ENCODE measurements at regions not wholly inside any gene's neighbourhood (a gene's known extent, or its start where the extent isn't known, plus 50 kb on each side); places are given as distances from the start of the nearest gene placed in this dataset.

DNA sequence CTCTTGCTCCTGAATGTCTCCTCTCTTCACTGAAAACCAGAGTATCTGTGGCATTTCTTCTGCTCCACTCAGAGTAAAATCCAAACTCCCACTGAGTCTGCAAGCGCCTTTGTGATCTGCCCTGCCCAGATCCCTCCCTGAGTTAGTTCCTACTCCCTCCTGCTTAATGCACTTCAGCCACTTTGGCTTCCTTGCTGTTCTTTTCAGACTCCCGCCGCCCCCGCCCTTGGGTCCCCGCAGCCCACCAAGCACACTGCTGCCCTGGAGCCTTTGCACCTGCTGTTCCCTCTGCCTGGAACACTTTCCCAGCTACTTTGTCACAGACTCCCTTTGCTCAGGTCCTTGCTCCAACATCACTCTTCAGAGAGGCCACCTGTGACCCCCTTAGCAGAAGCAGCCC, 127.2 kb upstream of the SLC25A48 start:
- Histone ChIP-seq H3K4me3 (ENCODE audit: insufficient read length, low read depth) (no peak overlapping the region), H3K36me3 (ENCODE audit: insufficient read depth, insufficient read length, low read length) (no peaks in the 10 kb centered on the region), H3K9me3 (ENCODE audit: insufficient read depth, low read length) (no peaks in the 10 kb centered on the region), H3K9ac (ENCODE audit: insufficient read length, low read depth) (no peak overlapping the region), H3K27me3 (ENCODE audit: insufficient read depth, insufficient read length) (no peaks in the 10 kb centered on the region), H3K4me1 (ENCODE audit: insufficient read depth, insufficient read length) (peaks cover 7% of the 10 kb centered on the region)
- TF ChIP-seq ZNF274 (IDR thresholded peaks at IDR 0.05; ENCODE audit: low read depth, low read length) (no peak), YY1 (IDR thresholded peaks at IDR 0.05; ENCODE audit: insufficient read depth, insufficient read length) (no peak), SUZ12 (IDR thresholded peaks at IDR 0.05; ENCODE audit: extremely low read depth, insufficient read depth, insufficient read length) (no peak)
- no peak for DNase-seq (ENCODE audit: low read depth, low spot score)

- Histone ChIP-seq H3K27me3 (ENCODE audit: insufficient read depth, insufficient read length) (no peaks in the 10 kb centered on the region), H3K9ac (ENCODE audit: insufficient read length, low read depth) (no peak overlapping the region), H3K4me1 (ENCODE audit: insufficient read depth, insufficient read length) (peaks cover 7% of the 10 kb centered on the region), H3K4me3 (ENCODE audit: insufficient read length, low read depth) (no peak overlapping the region), H3K36me3 (ENCODE audit: insufficient read depth, insufficient read length, low read length) (no peaks in the 10 kb centered on the region), H3K9me3 (ENCODE audit: insufficient read depth, low read length) (no peaks in the 10 kb centered on the region)
- no peak for DNase-seq (ENCODE audit: low read depth, low spot score)
- no peak for TF ChIP-seq YY1 (IDR thresholded peaks at IDR 0.05; ENCODE audit: insufficient read depth, insufficient read length)
- TF ChIP-seq SUZ12 (IDR thresholded peaks at IDR 0.05; ENCODE audit: extremely low read depth, insufficient read depth, insufficient read length): no peak
- TF ChIP-seq ZNF274 (IDR thresholded peaks at IDR 0.05; ENCODE audit: low read depth, low read length): no peak
Observed at GRCh38 chr5:135706893-135707292, 127.6 kb upstream of the SLC25A48 start.

DNA sequence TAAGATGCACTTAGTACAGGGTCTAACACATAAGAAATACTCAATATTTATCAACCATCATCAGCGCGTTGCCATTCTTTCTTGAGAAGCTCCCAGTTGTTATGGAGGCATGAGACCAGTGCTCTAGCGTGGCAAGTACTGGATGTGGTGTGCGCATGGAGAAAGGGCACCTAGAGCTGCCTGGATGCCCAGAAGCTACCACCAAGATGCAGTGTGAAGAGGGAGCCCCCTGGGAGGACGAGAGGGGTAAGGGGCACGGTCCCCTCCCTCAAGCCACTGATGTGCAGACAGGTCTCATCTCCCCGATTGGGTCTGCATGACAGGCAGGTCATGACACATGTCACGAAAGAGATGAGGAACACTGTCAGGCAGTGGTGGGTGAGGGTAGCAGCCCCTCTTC, 127.7 kb upstream of the CXCL14 start:
- no peaks in the 10 kb centered on the region for H3K27me3 ChIP-seq (ENCODE audit: insufficient read depth, insufficient read length)
- DNase-seq (ENCODE audit: low read depth, low spot score): no peak
- no peak for TF ChIP-seq YY1 (IDR thresholded peaks at IDR 0.05; ENCODE audit: insufficient read depth, insufficient read length)
- H3K4me3 ChIP-seq (ENCODE audit: insufficient read length, low read depth): no peak overlapping the region
- peaks cover 7% of the 10 kb centered on the region for H3K4me1 ChIP-seq (ENCODE audit: insufficient read depth, insufficient read length)
- H3K9me3 ChIP-seq (ENCODE audit: insufficient read depth, low read length): no peaks in the 10 kb centered on the region
- no peak overlapping the region for H3K9ac ChIP-seq (ENCODE audit: insufficient read length, low read depth)
- no peaks in the 10 kb centered on the region for H3K36me3 ChIP-seq (ENCODE audit: insufficient read depth, insufficient read length, low read length)

DNA sequence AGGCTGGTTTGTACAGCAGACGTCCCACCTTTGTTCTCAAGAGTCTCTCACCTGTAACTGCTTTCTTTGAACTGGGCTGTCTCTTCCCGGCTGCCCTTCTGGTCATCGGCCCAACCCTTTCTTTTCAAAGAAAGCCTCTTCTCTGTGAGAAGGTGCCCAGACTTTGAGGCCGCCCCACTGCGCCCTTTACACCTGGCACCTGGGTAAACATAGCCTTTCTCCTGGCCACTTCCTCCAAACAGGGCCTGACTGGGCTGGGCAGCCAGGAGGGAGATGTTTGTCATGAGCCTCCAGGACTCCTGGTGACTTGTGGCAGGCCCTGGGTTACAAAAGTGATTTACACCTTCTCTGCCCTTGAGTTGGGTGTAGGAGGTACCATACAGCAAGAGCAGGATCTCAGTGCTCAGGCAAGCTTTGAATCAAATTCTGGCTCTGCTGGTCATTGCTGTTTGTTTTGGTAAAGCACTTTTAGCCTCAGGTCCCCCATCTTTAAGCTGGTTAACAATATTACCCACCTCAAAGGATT, 127.2 kb upstream of the CXCL14 start:
- TF ChIP-seq ZNF274 (IDR thresholded peaks at IDR 0.05; ENCODE audit: low read depth, low read length): no peak
- TF ChIP-seq YY1 (IDR thresholded peaks at IDR 0.05; ENCODE audit: insufficient read depth, insufficient read length): no peak
- TF ChIP-seq SUZ12 (IDR thresholded peaks at IDR 0.05; ENCODE audit: extremely low read depth, insufficient read depth, insufficient read length): no peak
- H3K9me3 ChIP-seq (ENCODE audit: insufficient read depth, low read length): no peaks in the 10 kb centered on the region
- H3K9ac ChIP-seq (ENCODE audit: insufficient read length, low read depth): no peak overlapping the region
- no peaks in the 10 kb centered on the region for H3K27me3 ChIP-seq (ENCODE audit: insufficient read depth, insufficient read length)
- H3K36me3 ChIP-seq (ENCODE audit: insufficient read depth, insufficient read length, low read length): no peaks in the 10 kb centered on the region
- no peak overlapping the region for H3K4me3 ChIP-seq (ENCODE audit: insufficient read length, low read depth)
- H3K4me1 ChIP-seq (ENCODE audit: insufficient read depth, insufficient read length): peaks cover 7% of the 10 kb centered on the region
- DNase-seq (ENCODE audit: low read depth, low spot score): no peak

- Histone ChIP-seq H3K9me3 (ENCODE audit: insufficient read depth, low read length) (no peaks in the 10 kb centered on the region), H3K27me3 (ENCODE audit: insufficient read depth, insufficient read length) (no peaks in the 10 kb centered on the region), H3K4me3 (ENCODE audit: insufficient read length, low read depth) (no peak overlapping the region), H3K36me3 (ENCODE audit: insufficient read depth, insufficient read length, low read length) (no peaks in the 10 kb centered on the region), H3K4me1 (ENCODE audit: insufficient read depth, insufficient read length) (peaks cover 7% of the 10 kb centered on the region), H3K9ac (ENCODE audit: insufficient read length, low read depth) (no peak overlapping the region)
- TF ChIP-seq ZNF274 (IDR thresholded peaks at IDR 0.05; ENCODE audit: low read depth, low read length) (no peak), YY1 (IDR thresholded peaks at IDR 0.05; ENCODE audit: insufficient read depth, insufficient read length) (no peak), SUZ12 (IDR thresholded peaks at IDR 0.05; ENCODE audit: extremely low read depth, insufficient read depth, insufficient read length) (no peak)
- DNase-seq (ENCODE audit: low read depth, low spot score): no peak
Observed at GRCh38 chr5:135705141-135705631, 126.4 kb upstream of the CXCL14 start.

GRCh38 chr5:135704616-135705015, 125.8 kb upstream of the CXCL14 start:
- H3K9ac ChIP-seq (ENCODE audit: insufficient read length, low read depth): no peak overlapping the region

GRCh38 chr5:135703016-135703550, 124.3 kb upstream of the CXCL14 start:
- H3K9ac ChIP-seq (ENCODE audit: insufficient read length, low read depth): no peak overlapping the region
- no peak overlapping the region for H3K4me3 ChIP-seq (ENCODE audit: insufficient read length, low read depth)
- peaks cover 7% of the 10 kb centered on the region for H3K4me1 ChIP-seq (ENCODE audit: insufficient read depth, insufficient read length)
- no peaks in the 10 kb centered on the region for H3K9me3 ChIP-seq (ENCODE audit: insufficient read depth, low read length)
- TF ChIP-seq ZNF274 (IDR thresholded peaks at IDR 0.05; ENCODE audit: low read depth, low read length): no peak
- TF ChIP-seq YY1 (IDR thresholded peaks at IDR 0.05; ENCODE audit: insufficient read depth, insufficient read length): no peak
- no peak for TF ChIP-seq SUZ12 (IDR thresholded peaks at IDR 0.05; ENCODE audit: extremely low read depth, insufficient read depth, insufficient read length)
- DNase-seq (ENCODE audit: low read depth, low spot score): no peak
- no peaks in the 10 kb centered on the region for H3K36me3 ChIP-seq (ENCODE audit: insufficient read depth, insufficient read length, low read length)
- H3K27me3 ChIP-seq (ENCODE audit: insufficient read depth, insufficient read length): no peaks in the 10 kb centered on the region

More at GRCh38 chr5:135704616-135705015, 125.8 kb upstream of the CXCL14 start:
- Histone ChIP-seq H3K27me3 (ENCODE audit: insufficient read depth, insufficient read length) (no peaks in the 10 kb centered on the region), H3K36me3 (ENCODE audit: insufficient read depth, insufficient read length, low read length) (no peaks in the 10 kb centered on the region), H3K4me1 (ENCODE audit: insufficient read depth, insufficient read length) (peaks cover 7% of the 10 kb centered on the region), H3K4me3 (ENCODE audit: insufficient read length, low read depth) (no peak overlapping the region), H3K9me3 (ENCODE audit: insufficient read depth, low read length) (no peaks in the 10 kb centered on the region)
- no peak for DNase-seq (ENCODE audit: low read depth, low spot score)
- no peak for TF ChIP-seq YY1 (IDR thresholded peaks at IDR 0.05; ENCODE audit: insufficient read depth, insufficient read length)
- no peak for TF ChIP-seq SUZ12 (IDR thresholded peaks at IDR 0.05; ENCODE audit: extremely low read depth, insufficient read depth, insufficient read length)
- TF ChIP-seq ZNF274 (IDR thresholded peaks at IDR 0.05; ENCODE audit: low read depth, low read length): no peak

Data from NT2/D1 (cell line).